DND-41 (cell line): ENCODE measurements at regions not wholly inside any gene's neighbourhood (a gene's known extent, or its start where the extent isn't known, plus 50 kb on each side); places are given as distances from the start of the nearest gene placed in this dataset.

Source experiments
- ATAC-seq: fragments of 200-7000 bp; cut with Tn5 transposase; 3 replicates; pipeline ENCODE4 v1.9.1; 2021; ENCODE audit warnings: low read depth; ENCODE audit not compliant: insufficient read depth
- DNase-seq: peaks from one replicate; pipeline ENCODE4 v3.0.0-alpha.2; 2020
- H2AFZ ChIP-seq: 2 replicates; pipeline ENCODE4 v1.6.0; 2012; ENCODE audit warnings: low read depth, low read length
- H3K27ac ChIP-seq: 2 replicates; pipeline ENCODE4 v1.5.1; 2012; ENCODE audit warnings: low read length, inconsistent platforms
- H3K27me3 ChIP-seq: fragments of 200-600 bp; sonication (generic); 2 replicates; pipeline ENCODE4 v1.6.0; 2012; ENCODE audit warnings: low read length, mild to moderate bottlenecking, inconsistent platforms; ENCODE audit not compliant: insufficient read depth, poor library complexity
- H3K36me3 ChIP-seq: 2 replicates; pipeline ENCODE4 v1.5.1; 2012; ENCODE audit warnings: low read length, inconsistent platforms; ENCODE audit not compliant: insufficient read depth
- H3K4me1 ChIP-seq: 2 replicates; pipeline ENCODE4 v1.5.1; 2012; ENCODE audit warnings: mild to moderate bottlenecking, low read length; ENCODE audit not compliant: insufficient read depth
- H3K4me2 ChIP-seq: 2 replicates; pipeline ENCODE4 v1.6.0; 2012; ENCODE audit warnings: mild to moderate bottlenecking, moderate library complexity, low read length, inconsistent platforms; ENCODE audit not compliant: insufficient read depth
- H3K4me3 ChIP-seq, 2 experiments: fragments of 200-600 bp in 1 of 2; shearing (Covaris generic) in 1 of 2; 2 replicates each; pipeline ENCODE4 v1.5.1; 2012 to 2016; ENCODE audit warnings: inconsistent platforms in 2 of 2, low read length in 2 of 2, mild to moderate bottlenecking in 2 of 2, low read depth in 1 of 2, moderate library complexity in 1 of 2
- H3K79me2 ChIP-seq: 2 replicates; pipeline ENCODE4 v1.6.0; 2012; ENCODE audit warnings: low read length, inconsistent platforms; ENCODE audit not compliant: insufficient read depth
- H3K9ac ChIP-seq: 2 replicates; pipeline ENCODE4 v1.6.0; 2012; ENCODE audit warnings: low read depth, mild to moderate bottlenecking, inconsistent platforms, low read length, moderate library complexity
- H3K9me3 ChIP-seq: 2 replicates; pipeline ENCODE4 v1.5.1; 2012; ENCODE audit warnings: low read length, moderate library complexity, mild to moderate bottlenecking, inconsistent platforms; ENCODE audit not compliant: insufficient read depth, severe bottlenecking
- H4K20me1 ChIP-seq: 2 replicates; pipeline ENCODE4 v1.6.0; 2012; ENCODE audit warnings: low read length; ENCODE audit not compliant: insufficient read depth
- CTCF ChIP-seq: IDR thresholded peaks from 2 replicates; pipeline ENCODE4 v1.5.1; 2012; ENCODE audit warnings: borderline replicate concordance, low read length, moderate library complexity, mild to moderate bottlenecking; ENCODE audit not compliant: poor library complexity, severe bottlenecking; ENCODE audit errors: extremely low read depth
- EZH2 ChIP-seq: IDR thresholded peaks from 3 replicates; pipeline ENCODE4 v1.6.1; 2012; ENCODE audit warnings: borderline replicate concordance, low read depth, mild to moderate bottlenecking, moderate library complexity, low read length, inconsistent platforms; ENCODE audit not compliant: severe bottlenecking

- DNase-seq = no peak
- no peak for TF ChIP-seq EZH2
- no peak for TF ChIP-seq CTCF
- H4K20me1 ChIP-seq = no peaks in the 10 kb centered on the region
Measured at GRCh38 chr12:105574056-105574715, 243.7 kb downstream of the C12orf75 start.

GRCh38 chr12:105575235-105575634 lies 244.7 kb downstream of the C12orf75 start:
- DNase-seq (no peak), ATAC-seq (no peak)
- Histone ChIP-seq H3K9ac (no peak overlapping the region), H2AFZ (no peak overlapping the region), H4K20me1 (no peaks in the 10 kb centered on the region), H3K9me3 (no peaks in the 10 kb centered on the region), H3K27ac (no peak overlapping the region), H3K79me2 (no peaks in the 10 kb centered on the region), H3K27me3 (peaks cover 9% of the 10 kb centered on the region), H3K4me2 (no peak overlapping the region), H3K4me1 (no peaks in the 10 kb centered on the region), H3K36me3 (no peaks in the 10 kb centered on the region), H3K4me3 (no peak overlapping the region)
- TF ChIP-seq EZH2 (no peak), CTCF (no peak)

More at GRCh38 chr12:105574056-105574715, 243.7 kb downstream of the C12orf75 start:
- Histone ChIP-seq H3K4me1 (no peaks in the 10 kb centered on the region), H3K9ac (no peak overlapping the region), H3K27ac (no peak overlapping the region), H3K9me3 (no peaks in the 10 kb centered on the region), H3K36me3 (no peaks in the 10 kb centered on the region), H3K27me3 (peaks cover 2% of the 10 kb centered on the region), H3K4me2 (no peak overlapping the region), H3K79me2 (no peaks in the 10 kb centered on the region), H2AFZ (no peak overlapping the region), H3K4me3 (no peak overlapping the region)
- ATAC-seq = no peak

- no peak overlapping the region for H3K9ac ChIP-seq
- H2AFZ ChIP-seq = no peak overlapping the region
- H3K4me2 ChIP-seq = no peak overlapping the region
- H3K4me3 ChIP-seq = no peak overlapping the region
- ATAC-seq = no peak
- no peak for DNase-seq
- H3K79me2 ChIP-seq = no peaks in the 10 kb centered on the region
- no peaks in the 10 kb centered on the region for H3K36me3 ChIP-seq
- H4K20me1 ChIP-seq = no peaks in the 10 kb centered on the region
- no peaks in the 10 kb centered on the region for H3K4me1 ChIP-seq
- H3K27ac ChIP-seq = no peak overlapping the region
- H3K27me3 ChIP-seq = peaks cover 9% of the 10 kb centered on the region
- no peaks in the 10 kb centered on the region for H3K9me3 ChIP-seq
- TF ChIP-seq EZH2 (no peak), CTCF (no peak)
Measured at GRCh38 chr12:105576261-105576660, 245.8 kb downstream of the C12orf75 start.
